GM23248 (cell line): ENCODE measurements at regions not wholly inside any gene's neighbourhood (a gene's known extent, or its start where the extent isn't known, plus 50 kb on each side); places are given as distances from the start of the nearest gene placed in this dataset.

Experiments used
- DNase-seq: peaks from one replicate; pipeline ENCODE4 v3.0.0-alpha.2; 2015
- H2AFZ ChIP-seq: fragments of 200-600 bp; sonication (generic); 2 replicates; pipeline ENCODE4 v1.6.1; 2016; ENCODE audit warnings: antibody characterized with exemption
- H3F3A ChIP-seq: fragments of 200-600 bp; sonication (generic); 2 replicates; pipeline ENCODE4 v1.6.1; 2016; ENCODE audit warnings: mild to moderate bottlenecking, antibody characterized with exemption, mixed run types; ENCODE audit not compliant: insufficient read depth
- H3K27ac ChIP-seq: fragments of 200-600 bp; sonication (generic); 2 replicates; pipeline ENCODE4 v1.5.1; 2016; ENCODE audit warnings: mild to moderate bottlenecking
- H3K27me3 ChIP-seq: fragments of 200-600 bp; sonication (generic); replicated peaks from 2 replicates; pipeline ENCODE4 v1.6.1; 2016; ENCODE audit warnings: mild to moderate bottlenecking; ENCODE audit not compliant: insufficient read depth
- H3K36me3 ChIP-seq: fragments of 200-600 bp; sonication (generic); 2 replicates; pipeline ENCODE4 v1.6.1; 2016; ENCODE audit warnings: low read depth, mild to moderate bottlenecking
- H3K4me1 ChIP-seq: fragments of 200-600 bp; sonication (generic); 2 replicates; pipeline ENCODE4 v1.6.1; 2016; ENCODE audit warnings: mild to moderate bottlenecking; ENCODE audit not compliant: insufficient read depth
- H3K4me2 ChIP-seq: fragments of 200-600 bp; sonication (generic); one replicate; pipeline ENCODE4 v1.6.1; 2016; ENCODE audit warnings: mild to moderate bottlenecking; ENCODE audit not compliant: unreplicated experiment
- H3K4me3 ChIP-seq: fragments of 200-600 bp; sonication (generic); 2 replicates; pipeline ENCODE4 v1.5.1; 2016; ENCODE audit warnings: mild to moderate bottlenecking
- H3K79me2 ChIP-seq: fragments of 200-600 bp; sonication (generic); 2 replicates; pipeline ENCODE4 v1.6.1; 2016; ENCODE audit warnings: mild to moderate bottlenecking; ENCODE audit not compliant: insufficient read depth
- H3K9ac ChIP-seq: fragments of 200-600 bp; sonication (generic); 2 replicates; pipeline ENCODE4 v1.6.1; 2016; ENCODE audit warnings: mild to moderate bottlenecking
- H3K9me2 ChIP-seq: fragments of 200-600 bp; sonication (generic); 2 replicates; pipeline ENCODE4 v1.6.1; 2016; ENCODE audit warnings: mixed run types, mild to moderate bottlenecking, moderate library complexity; ENCODE audit not compliant: insufficient read depth
- H3K9me3 ChIP-seq: fragments of 200-600 bp; sonication (generic); one replicate; pipeline ENCODE4 v1.6.1; 2017; ENCODE audit warnings: low read depth
- H4K20me1 ChIP-seq: fragments of 200-600 bp; sonication (generic); 2 replicates; pipeline ENCODE4 v1.6.0; 2016; ENCODE audit not compliant: insufficient read depth
- EZH2 ChIP-seq: fragments of 200-600 bp; sonication (generic); IDR thresholded peaks from 2 replicates; pipeline ENCODE4 v1.6.1; 2018; ENCODE audit warnings: antibody characterized with exemption, mild to moderate bottlenecking; ENCODE audit not compliant: insufficient read depth, poor library complexity, severe bottlenecking
- EZH2phosphoT487 ChIP-seq: fragments of 200-600 bp; sonication (generic); IDR thresholded peaks from 2 replicates; pipeline ENCODE4 v1.6.1; 2018; ENCODE audit warnings: antibody characterized with exemption, moderate library complexity, mild to moderate bottlenecking, low read depth; ENCODE audit not compliant: insufficient read depth
- WGBS, 2 experiments: methylation state at CpG; one replicate each; pipeline ENCODE4 v1.1.6; 2015 to 2017; ENCODE audit warnings: low lambda C conversion rate in 2 of 2, low coverage in 1 of 2; ENCODE audit errors: missing lambda C conversion rate in 2 of 2; 5-methylcytosine and 5-hydroxymethylcytosine counted together
- in situ Hi-C: fragments of 300-500 bp; cut with MboI; formaldehyde crosslinking; loops from 2 replicates; pipeline ENCODE4 v1.15.0; 2020

GRCh38 chr3:159773706-159774105, 214.9 kb upstream of the IL12A start:
- in situ Hi-C loops, result no loop called here
- WGBS, 2 experiments, result 92 to 99% methylated on average over 3 of the region's 3 CpGs
- H3K9ac ChIP-seq, result no peak overlapping the region
- no peaks in the 10 kb centered on the region for H3K9me3 ChIP-seq
- peaks cover 18% of the 10 kb centered on the region for H3F3A ChIP-seq
- H3K27ac ChIP-seq, result no peak overlapping the region
- DNase-seq, result no peak
- no peak overlapping the region for H3K4me2 ChIP-seq
- no peak overlapping the region for H2AFZ ChIP-seq
- H4K20me1 ChIP-seq, result no peaks in the 10 kb centered on the region
- no peaks in the 10 kb centered on the region for H3K36me3 ChIP-seq
- H3K9me2 ChIP-seq, result no peaks in the 10 kb centered on the region
- no peaks in the 10 kb centered on the region for H3K27me3 ChIP-seq
- H3K4me3 ChIP-seq, result no peak overlapping the region
- H3K4me1 ChIP-seq, result peaks cover 40% of the 10 kb centered on the region
- peaks cover 100% of the 10 kb centered on the region for H3K79me2 ChIP-seq
- TF ChIP-seq EZH2 (no peak), EZH2phosphoT487 (no peak)

- Histone ChIP-seq H3K9ac (peak overlapping the region; percentile 54), H3K4me3 (peak overlapping the region; percentile 50), H4K20me1 (no peaks in the 10 kb centered on the region), H3K9me2 (no peaks in the 10 kb centered on the region), H3K36me3 (no peaks in the 10 kb centered on the region), H3K27me3 (no peaks in the 10 kb centered on the region), H3F3A (peaks cover 18% of the 10 kb centered on the region), H3K27ac (peak overlapping the region; percentile 39), H3K79me2 (peaks cover 100% of the 10 kb centered on the region), H3K4me2 (peak overlapping the region; percentile 69), H2AFZ (peak overlapping the region; percentile 25), H3K4me1 (peaks cover 40% of the 10 kb centered on the region), H3K9me3 (no peaks in the 10 kb centered on the region)
- TF ChIP-seq EZH2phosphoT487 (no peak), EZH2 (no peak)
- in situ Hi-C loops, result no loop called here
- DNase-seq, result peak; percentile 74
- 39 to 46% methylated on average over 5 of the region's 5 CpGs for WGBS, 2 experiments
These were observed 213.2 kb upstream of the IL12A start for GRCh38 chr3:159775372-159775961.

- H3K36me3 ChIP-seq, result no peaks in the 10 kb centered on the region
- peaks cover 28% of the 10 kb centered on the region for H3K4me1 ChIP-seq
- H3K9me3 ChIP-seq, result no peaks in the 10 kb centered on the region
- peaks cover 100% of the 10 kb centered on the region for H3K79me2 ChIP-seq
- H3K4me2 ChIP-seq, result no peak overlapping the region
- DNase-seq, result peak; percentile 28
- peak overlapping the region; percentile 39; the same call in 1 of the 2 replicates for H3K27ac ChIP-seq
- TF ChIP-seq EZH2, result no peak
- TF ChIP-seq EZH2phosphoT487, result no peak
- in situ Hi-C loops, result no loop called here
- no peaks in the 10 kb centered on the region for H4K20me1 ChIP-seq
- no peaks in the 10 kb centered on the region for H3K27me3 ChIP-seq
- H3K4me3 ChIP-seq, result no peak overlapping the region
- H3K9ac ChIP-seq, result no peak overlapping the region
- H3F3A ChIP-seq, result peaks cover 18% of the 10 kb centered on the region
- no peaks in the 10 kb centered on the region for H3K9me2 ChIP-seq
- H2AFZ ChIP-seq, result no peak overlapping the region
- WGBS, 2 experiments, result 87 to 93% methylated on average over 4 of the region's 4 CpGs
These were observed 211.9 kb upstream of the IL12A start for GRCh38 chr3:159776779-159777178.

GRCh38 chr3:159779883-159780282, 208.8 kb upstream of the IL12A start:
- no peak for TF ChIP-seq EZH2phosphoT487
- TF ChIP-seq EZH2, result no peak
- Histone ChIP-seq H3K9me2 (no peaks in the 10 kb centered on the region), H3K36me3 (no peaks in the 10 kb centered on the region), H3K9ac (no peak overlapping the region), H3K4me1 (peaks cover 23% of the 10 kb centered on the region), H3K9me3 (no peaks in the 10 kb centered on the region), H3K27ac (no peak overlapping the region), H3K4me2 (no peak overlapping the region), H3F3A (peaks cover 15% of the 10 kb centered on the region), H3K4me3 (no peak overlapping the region), H3K79me2 (peaks cover 100% of the 10 kb centered on the region), H3K27me3 (no peaks in the 10 kb centered on the region), H4K20me1 (no peaks in the 10 kb centered on the region), H2AFZ (no peak overlapping the region)
- 79 to 81% methylated on average over 6 of the region's 6 CpGs for WGBS, 2 experiments
- in situ Hi-C loops, result no loop called here
- DNase-seq, result peak; percentile 32
